ENCODE measurements at regions not wholly inside any gene's neighbourhood (a gene's known extent, or its start where the extent isn't known, plus 50 kb on each side); places are given as distances from the start of the nearest gene placed in this dataset.

DNA sequence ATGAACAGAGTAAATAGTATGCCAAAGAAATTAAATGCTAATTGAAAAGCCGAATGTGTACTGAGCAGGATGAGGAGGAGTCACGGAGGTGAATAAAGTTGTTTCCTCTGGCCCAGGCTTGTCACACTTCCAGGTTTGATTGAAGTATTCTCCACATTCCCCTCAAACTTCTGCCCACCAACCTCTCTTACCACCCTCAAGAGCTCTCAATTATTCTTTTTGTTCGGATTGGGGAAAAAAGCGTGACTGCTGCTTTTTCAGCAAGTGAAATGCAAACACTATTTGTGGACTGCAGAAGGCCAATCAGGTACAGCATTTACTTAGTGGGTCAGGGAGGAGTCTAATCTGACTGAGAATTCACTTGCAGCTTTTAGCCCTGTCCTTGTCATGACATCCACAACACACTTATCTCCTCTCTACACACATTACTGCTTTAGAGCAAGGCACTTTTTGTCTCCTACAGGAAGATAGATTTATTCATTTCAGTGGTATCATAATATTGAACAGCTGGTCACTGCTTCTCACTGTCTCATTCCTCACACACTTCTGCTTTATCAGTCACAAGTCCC, 375.6 kb upstream of the PRMT6 start:
- Histone ChIP-seq H3K27ac (no peak overlapping the region), H3K4me3 (no peak overlapping the region)
- TF ChIP-seq, protein P1, sequence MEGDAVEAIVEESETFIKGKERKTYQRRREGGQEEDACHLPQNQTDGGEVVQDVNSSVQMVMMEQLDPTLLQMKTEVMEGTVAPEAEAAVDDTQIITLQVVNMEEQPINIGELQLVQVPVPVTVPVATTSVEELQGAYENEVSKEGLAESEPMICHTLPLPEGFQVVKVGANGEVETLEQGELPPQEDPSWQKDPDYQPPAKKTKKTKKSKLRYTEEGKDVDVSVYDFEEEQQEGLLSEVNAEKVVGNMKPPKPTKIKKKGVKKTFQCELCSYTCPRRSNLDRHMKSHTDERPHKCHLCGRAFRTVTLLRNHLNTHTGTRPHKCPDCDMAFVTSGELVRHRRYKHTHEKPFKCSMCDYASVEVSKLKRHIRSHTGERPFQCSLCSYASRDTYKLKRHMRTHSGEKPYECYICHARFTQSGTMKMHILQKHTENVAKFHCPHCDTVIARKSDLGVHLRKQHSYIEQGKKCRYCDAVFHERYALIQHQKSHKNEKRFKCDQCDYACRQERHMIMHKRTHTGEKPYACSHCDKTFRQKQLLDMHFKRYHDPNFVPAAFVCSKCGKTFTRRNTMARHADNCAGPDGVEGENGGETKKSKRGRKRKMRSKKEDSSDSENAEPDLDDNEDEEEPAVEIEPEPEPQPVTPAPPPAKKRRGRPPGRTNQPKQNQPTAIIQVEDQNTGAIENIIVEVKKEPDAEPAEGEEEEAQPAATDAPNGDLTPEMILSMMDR (IDR thresholded peaks at IDR 0.05): no peak
- DNase-seq (ENCODE audit: low spot score): no peak

DNA sequence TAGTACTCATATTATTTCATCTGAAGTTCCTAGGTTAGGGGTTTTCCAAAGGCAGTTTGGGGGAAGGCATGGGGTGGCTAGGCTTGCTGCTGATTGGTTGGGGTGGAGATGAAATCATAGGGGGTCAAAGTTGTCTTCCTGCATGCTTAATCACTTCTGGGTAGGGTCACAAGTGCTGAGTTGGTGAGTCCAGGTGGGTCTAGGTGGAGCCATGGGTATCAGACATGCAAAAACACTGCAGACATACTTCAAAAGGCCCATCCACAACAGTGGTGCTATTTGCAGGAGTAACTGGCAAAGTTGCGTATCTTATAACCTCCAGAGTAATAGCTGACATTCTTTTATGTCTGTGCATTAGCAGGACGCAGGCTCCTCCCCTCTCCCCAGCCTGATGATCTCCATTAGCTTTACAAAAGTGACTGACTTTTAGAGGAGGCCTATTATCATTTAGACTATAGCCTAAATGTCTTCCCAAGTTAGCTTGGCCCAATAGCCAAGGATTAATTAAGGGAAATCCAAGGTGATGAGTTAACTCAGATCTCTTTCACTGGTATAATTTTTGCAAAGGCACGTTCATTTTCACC, 374.4 kb upstream of the PRMT6 start:
- H3K27ac ChIP-seq: no peak overlapping the region
- TF ChIP-seq, protein P1 (IDR thresholded peaks at IDR 0.05): no peak
- no peak for DNase-seq (ENCODE audit: low spot score)
- H3K4me3 ChIP-seq: no peak overlapping the region

DNA sequence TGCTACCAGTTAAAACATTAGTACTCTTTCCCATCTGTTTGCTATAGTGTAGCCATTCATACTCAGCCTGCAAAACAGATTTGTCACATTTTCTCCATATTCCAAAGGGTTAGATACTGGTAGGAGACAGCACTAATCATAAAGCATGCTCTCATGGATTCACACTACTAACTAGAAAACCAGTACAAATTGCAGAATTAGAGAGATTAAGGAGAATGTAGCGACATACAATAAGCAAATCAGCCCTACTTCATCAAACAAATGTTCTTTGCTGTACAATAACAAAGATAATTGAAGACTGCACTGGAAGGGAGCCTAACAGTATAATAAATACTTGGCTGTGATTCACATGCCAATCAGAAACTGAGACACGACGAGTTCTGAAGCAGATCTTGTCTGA, 368.0 kb upstream of the PRMT6 start:
- H3K27ac ChIP-seq: no peak overlapping the region
- H3K4me3 ChIP-seq: no peak overlapping the region
- no peak for DNase-seq (ENCODE audit: low spot score)
- TF ChIP-seq, protein P1 (IDR thresholded peaks at IDR 0.05): no peak

DNA sequence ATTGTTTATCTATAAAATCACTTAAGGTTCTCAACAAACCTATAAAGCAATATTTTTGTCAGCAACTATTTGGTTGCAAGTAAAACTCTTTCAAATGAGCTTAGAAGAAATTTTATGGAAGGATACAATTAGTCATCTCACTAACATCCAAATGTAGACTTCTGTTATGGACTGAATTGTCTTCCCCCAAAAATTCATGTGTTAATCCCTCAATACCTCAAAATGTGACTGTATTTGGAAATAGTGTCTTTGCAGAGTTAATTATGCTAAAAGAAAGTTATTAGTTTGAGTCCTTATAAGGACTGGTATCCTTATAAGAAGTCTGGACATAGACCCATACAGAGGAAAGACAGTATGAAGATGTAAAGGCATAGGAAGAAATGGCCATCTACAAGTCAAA, 357.8 kb upstream of the PRMT6 start:
- no peak for DNase-seq (ENCODE audit: low spot score)
- TF ChIP-seq, protein P1 (IDR thresholded peaks at IDR 0.05): no peak
- no peak overlapping the region for H3K4me3 ChIP-seq
- H3K27ac ChIP-seq: no peak overlapping the region

DNA sequence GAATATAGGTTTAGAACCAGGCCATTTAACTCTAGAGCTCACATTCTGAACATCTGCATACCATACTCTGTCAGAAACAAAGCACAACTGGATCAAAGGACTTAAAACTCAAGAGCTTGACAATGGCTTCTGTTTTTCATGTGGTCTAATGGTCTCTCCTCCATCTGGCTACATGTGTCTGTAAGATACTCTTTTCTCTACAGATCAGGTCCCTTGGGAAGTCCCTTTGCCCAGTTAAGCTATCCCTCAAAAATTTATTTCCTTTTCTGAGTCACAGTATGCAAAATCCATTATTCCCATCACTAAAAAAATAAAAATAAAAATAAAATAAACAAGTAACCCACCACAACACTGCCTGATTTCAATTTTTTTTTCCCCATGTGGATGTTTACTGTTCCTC, 357.0 kb upstream of the PRMT6 start:
- no peak overlapping the region for H3K27ac ChIP-seq
- TF ChIP-seq, protein P1 (IDR thresholded peaks at IDR 0.05): no peak
- no peak for DNase-seq (ENCODE audit: low spot score)
- no peak overlapping the region for H3K4me3 ChIP-seq

DNA sequence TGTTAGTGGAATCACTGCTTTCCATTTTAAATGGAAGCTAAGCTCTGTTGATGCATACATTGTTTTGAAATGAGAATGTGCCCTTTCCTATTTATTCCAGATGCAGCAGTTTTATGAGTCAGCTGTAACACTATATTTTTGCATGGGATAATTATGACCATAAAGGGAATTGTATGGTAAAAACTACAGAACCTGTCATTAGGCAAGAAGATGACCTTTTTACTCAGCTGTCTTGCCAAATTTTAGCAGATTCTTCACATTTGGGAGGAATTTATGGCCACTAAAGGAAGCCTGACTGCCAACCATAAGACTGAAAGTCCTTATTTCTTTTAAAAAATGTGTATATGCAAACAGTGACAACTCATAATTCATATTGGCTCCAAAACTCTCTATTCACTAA, 356.3 kb upstream of the PRMT6 start:
- TF ChIP-seq, protein P1 (IDR thresholded peaks at IDR 0.05): no peak
- Histone ChIP-seq H3K4me3 (no peak overlapping the region), H3K27ac (no peak overlapping the region)
- no peak for DNase-seq (ENCODE audit: low spot score)

DNA sequence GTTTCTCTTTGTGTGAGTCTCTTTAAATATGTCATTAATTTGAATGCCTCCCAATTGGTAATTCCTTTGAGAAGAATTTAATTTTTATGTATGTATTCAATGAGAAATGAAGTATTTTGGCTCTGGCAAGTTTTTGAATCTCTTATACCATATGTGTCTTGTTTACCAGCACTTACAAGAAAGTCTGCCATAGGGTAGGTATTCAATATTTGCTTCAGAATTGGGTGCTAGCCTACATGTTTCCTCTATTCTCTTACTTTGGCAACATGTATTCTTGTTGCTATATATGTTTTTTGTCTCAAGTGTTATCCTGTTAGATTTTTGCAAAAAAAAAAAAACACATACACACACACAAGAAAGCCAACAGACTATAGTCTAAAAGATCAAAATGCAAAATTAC, 350.5 kb upstream of the PRMT6 start:
- Histone ChIP-seq H3K4me3 (no peak overlapping the region), H3K27ac (no peak overlapping the region)
- TF ChIP-seq, protein P1 (IDR thresholded peaks at IDR 0.05): no peak
- no peak for DNase-seq (ENCODE audit: low spot score)

All from coronary artery (tissue), 2 donors.